ENCODE measurements at regions not wholly inside any gene's neighbourhood (a gene's known extent, or its start where the extent isn't known, plus 50 kb on each side); places are given as distances from the start of the nearest gene placed in this dataset.
"Not testable (repeated sequence)": the region's sequence is repeated elsewhere in the genome, so short reads cannot be mapped to it uniquely, and the experiment has no call there.

- Mint-ChIP-seq H3K36me3 (ENCODE audit: low read depth) (no peaks in the 10 kb centered on the region), H3K4me3 (no peak overlapping the region), H3K9me3 (no peaks in the 10 kb centered on the region), H3K4me1 (ENCODE audit: low read depth) (peaks cover 7% of the 10 kb centered on the region), H3K27ac (no peak overlapping the region), H3K27me3 (peaks cover 7% of the 10 kb centered on the region)
- intact Hi-C loops (cut with micrococcal nuclease), result no loop called here
Measured at GRCh38 chr2:234165421-234165820, 114.9 kb downstream of the SPP2 start.

GRCh38 chr2:234164493-234165413 is 114.3 kb downstream of the SPP2 start:
- H3K9me3 Mint-ChIP-seq, result no peaks in the 10 kb centered on the region
- H3K36me3 Mint-ChIP-seq (ENCODE audit: low read depth), result no peaks in the 10 kb centered on the region
- H3K4me1 Mint-ChIP-seq (ENCODE audit: low read depth), result peaks cover 7% of the 10 kb centered on the region
- intact Hi-C loops (cut with micrococcal nuclease), result no loop called here
- no peak overlapping the region for H3K4me3 Mint-ChIP-seq
- H3K27me3 Mint-ChIP-seq, result peaks cover 7% of the 10 kb centered on the region
- no peak overlapping the region for H3K27ac Mint-ChIP-seq

- intact Hi-C loops (cut with micrococcal nuclease), result no loop called here
- Mint-ChIP-seq H3K27me3 (peaks cover 7% of the 10 kb centered on the region), H3K9me3 (no peaks in the 10 kb centered on the region), H3K4me3 (no peak overlapping the region), H3K36me3 (ENCODE audit: low read depth) (no peaks in the 10 kb centered on the region), H3K4me1 (ENCODE audit: low read depth) (peaks cover 7% of the 10 kb centered on the region), H3K27ac (no peak overlapping the region)
Measured at GRCh38 chr2:234163510-234164045, 113.1 kb downstream of the SPP2 start.

- peaks cover 8% of the 10 kb centered on the region for H3K27me3 Mint-ChIP-seq
Measured at GRCh38 chr2:234162861-234163260, 112.4 kb downstream of the SPP2 start.

GRCh38 chr2:234161932-234162331 is 111.4 kb downstream of the SPP2 start:
- H3K36me3 Mint-ChIP-seq (ENCODE audit: low read depth), result no peaks in the 10 kb centered on the region
- no peak overlapping the region for H3K27ac Mint-ChIP-seq
- no peaks in the 10 kb centered on the region for H3K9me3 Mint-ChIP-seq
- no peak overlapping the region for H3K4me3 Mint-ChIP-seq
- H3K4me1 Mint-ChIP-seq (ENCODE audit: low read depth), result peaks cover 7% of the 10 kb centered on the region
- intact Hi-C loops (cut with micrococcal nuclease), result no loop called here
- H3K27me3 Mint-ChIP-seq, result peaks cover 8% of the 10 kb centered on the region

More at GRCh38 chr2:234162861-234163260, 112.4 kb downstream of the SPP2 start:
- H3K4me3 Mint-ChIP-seq, result no peak overlapping the region
- no peaks in the 10 kb centered on the region for H3K36me3 Mint-ChIP-seq (ENCODE audit: low read depth)
- H3K4me1 Mint-ChIP-seq (ENCODE audit: low read depth), result peaks cover 7% of the 10 kb centered on the region
- H3K27ac Mint-ChIP-seq, result no peak overlapping the region
- H3K9me3 Mint-ChIP-seq, result no peaks in the 10 kb centered on the region
- intact Hi-C loops (cut with micrococcal nuclease), result no loop called here

GRCh38 chr2:234158812-234159211 is 108.3 kb downstream of the SPP2 start:
- H3K9me3 Mint-ChIP-seq, result no peaks in the 10 kb centered on the region
- intact Hi-C loops (cut with micrococcal nuclease), result no loop called here
- no peak overlapping the region for H3K4me3 Mint-ChIP-seq
- peaks cover 7% of the 10 kb centered on the region for H3K4me1 Mint-ChIP-seq (ENCODE audit: low read depth)
- H3K27ac Mint-ChIP-seq, result no peak overlapping the region
- no peaks in the 10 kb centered on the region for H3K36me3 Mint-ChIP-seq (ENCODE audit: low read depth)
- H3K27me3 Mint-ChIP-seq, result peaks cover 13% of the 10 kb centered on the region

- peaks cover 13% of the 10 kb centered on the region for H3K27me3 Mint-ChIP-seq
Measured at GRCh38 chr2:234157817-234158588, 107.5 kb downstream of the SPP2 start.

GRCh38 chr2:234156326-234156725 is 105.8 kb downstream of the SPP2 start:
- Mint-ChIP-seq H3K36me3 (ENCODE audit: low read depth) (no peaks in the 10 kb centered on the region), H3K4me1 (ENCODE audit: low read depth) (peaks cover 7% of the 10 kb centered on the region), H3K27ac (no peak overlapping the region), H3K4me3 (no peak overlapping the region), H3K27me3 (peaks cover 13% of the 10 kb centered on the region), H3K9me3 (no peaks in the 10 kb centered on the region)
- intact Hi-C loops (cut with micrococcal nuclease), result no loop called here

More at GRCh38 chr2:234157817-234158588, 107.5 kb downstream of the SPP2 start:
- intact Hi-C loops (cut with micrococcal nuclease), result no loop called here
- Mint-ChIP-seq H3K9me3 (no peaks in the 10 kb centered on the region), H3K27ac (no peak overlapping the region), H3K4me1 (ENCODE audit: low read depth) (peaks cover 7% of the 10 kb centered on the region), H3K36me3 (ENCODE audit: low read depth) (no peaks in the 10 kb centered on the region), H3K4me3 (no peak overlapping the region)

- H3K4me3 Mint-ChIP-seq; H3K9me3 Mint-ChIP-seq; H3K36me3 Mint-ChIP-seq (ENCODE audit: low read depth); H3K4me1 Mint-ChIP-seq (ENCODE audit: low read depth); H3K27ac Mint-ChIP-seq; intact Hi-C loops (cut with micrococcal nuclease); H3K27me3 Mint-ChIP-seq: not testable (repeated sequence)
Measured at GRCh38 chr2:234152835-234153234, 102.3 kb downstream of the SPP2 start.

- H3K4me3 Mint-ChIP-seq, result no peak overlapping the region
- H3K27me3 Mint-ChIP-seq, result peaks cover 2% of the 10 kb centered on the region
- H3K9me3 Mint-ChIP-seq, result no peaks in the 10 kb centered on the region
- H3K27ac Mint-ChIP-seq, result no peak overlapping the region
- no peaks in the 10 kb centered on the region for H3K36me3 Mint-ChIP-seq (ENCODE audit: low read depth)
- H3K4me1 Mint-ChIP-seq (ENCODE audit: low read depth), result peaks cover 4% of the 10 kb centered on the region
- intact Hi-C loops (cut with micrococcal nuclease), result no loop called here
Measured at GRCh38 chr2:234147335-234147861, 96.9 kb downstream of the SPP2 start.

- H3K27me3 Mint-ChIP-seq, result peaks cover 5% of the 10 kb centered on the region
- H3K36me3 Mint-ChIP-seq (ENCODE audit: low read depth), result no peaks in the 10 kb centered on the region
- peaks cover 4% of the 10 kb centered on the region for H3K4me1 Mint-ChIP-seq (ENCODE audit: low read depth)
- H3K27ac Mint-ChIP-seq, result no peak overlapping the region
- H3K4me3 Mint-ChIP-seq, result no peak overlapping the region
- no peaks in the 10 kb centered on the region for H3K9me3 Mint-ChIP-seq
- intact Hi-C loops (cut with micrococcal nuclease), result no loop called here
Measured at GRCh38 chr2:234146087-234146826, 95.8 kb downstream of the SPP2 start.

GRCh38 chr2:234145511-234145910 is 95.0 kb downstream of the SPP2 start:
- Mint-ChIP-seq H3K4me3 (no peak overlapping the region), H3K4me1 (ENCODE audit: low read depth) (peaks cover 4% of the 10 kb centered on the region), H3K27ac (no peak overlapping the region), H3K36me3 (ENCODE audit: low read depth) (no peaks in the 10 kb centered on the region), H3K27me3 (peaks cover 5% of the 10 kb centered on the region), H3K9me3 (no peaks in the 10 kb centered on the region)
- intact Hi-C loops (cut with micrococcal nuclease), result no loop called here

GRCh38 chr2:234145057-234145456 is 94.6 kb downstream of the SPP2 start:
- H3K4me1 Mint-ChIP-seq (ENCODE audit: low read depth), result peaks cover 4% of the 10 kb centered on the region
- no peaks in the 10 kb centered on the region for H3K9me3 Mint-ChIP-seq
- no peaks in the 10 kb centered on the region for H3K36me3 Mint-ChIP-seq (ENCODE audit: low read depth)
- H3K27me3 Mint-ChIP-seq, result peaks cover 5% of the 10 kb centered on the region
- H3K4me3 Mint-ChIP-seq, result no peak overlapping the region
- intact Hi-C loops (cut with micrococcal nuclease), result no loop called here
- H3K27ac Mint-ChIP-seq, result no peak overlapping the region

Data from dendritic cell treated with granulocyte-macrophage colony-stimulating factor and Interleukin-4, amounts not matched to agents 40 ng/mL and 50 ng/mL, for 4 days (primary cell).